Ovary (tissue), 3 donors: ENCODE measurements at regions not wholly inside any gene's neighbourhood (a gene's known extent, or its start where the extent isn't known, plus 50 kb on each side); places are given as distances from the start of the nearest gene placed in this dataset.

Experiments used
- POLR2A ChIP-seq: fragments of 450-650 bp; IDR thresholded peaks from one replicate; pipeline ENCODE4 v1.6.1; 2017; ENCODE audit warnings: antibody characterized with exemption, mild to moderate bottlenecking, moderate library complexity
- TF ChIP-seq, protein P1 (sequence below), 3 donors: fragments of 450-650 bp in 2 of 3; fragments of 200-600 bp in 1 of 3; IDR thresholded peaks; one replicate each; pipeline versions ENCODE4 v1.5.1 to v1.8.0; 2016 to 2022; ENCODE audit warnings: antibody characterized with exemption in 3 of 3, mild to moderate bottlenecking in 1 of 3
- donor health status: DM: no; HTN: no; CAD: no.

- no peak for TF ChIP-seq POLR2A
- TF ChIP-seq, protein P1, sequence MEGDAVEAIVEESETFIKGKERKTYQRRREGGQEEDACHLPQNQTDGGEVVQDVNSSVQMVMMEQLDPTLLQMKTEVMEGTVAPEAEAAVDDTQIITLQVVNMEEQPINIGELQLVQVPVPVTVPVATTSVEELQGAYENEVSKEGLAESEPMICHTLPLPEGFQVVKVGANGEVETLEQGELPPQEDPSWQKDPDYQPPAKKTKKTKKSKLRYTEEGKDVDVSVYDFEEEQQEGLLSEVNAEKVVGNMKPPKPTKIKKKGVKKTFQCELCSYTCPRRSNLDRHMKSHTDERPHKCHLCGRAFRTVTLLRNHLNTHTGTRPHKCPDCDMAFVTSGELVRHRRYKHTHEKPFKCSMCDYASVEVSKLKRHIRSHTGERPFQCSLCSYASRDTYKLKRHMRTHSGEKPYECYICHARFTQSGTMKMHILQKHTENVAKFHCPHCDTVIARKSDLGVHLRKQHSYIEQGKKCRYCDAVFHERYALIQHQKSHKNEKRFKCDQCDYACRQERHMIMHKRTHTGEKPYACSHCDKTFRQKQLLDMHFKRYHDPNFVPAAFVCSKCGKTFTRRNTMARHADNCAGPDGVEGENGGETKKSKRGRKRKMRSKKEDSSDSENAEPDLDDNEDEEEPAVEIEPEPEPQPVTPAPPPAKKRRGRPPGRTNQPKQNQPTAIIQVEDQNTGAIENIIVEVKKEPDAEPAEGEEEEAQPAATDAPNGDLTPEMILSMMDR (IDR thresholded peaks at IDR 0.05), result no peak
These were observed 62.7 kb upstream of the FBRSL1 start for GRCh38 chr12:132427174-132427768.
